ENCODE measurements at regions not wholly inside any gene's neighbourhood (a gene's known extent, or its start where the extent isn't known, plus 50 kb on each side); places are given as distances from the start of the nearest gene placed in this dataset.

DNA sequence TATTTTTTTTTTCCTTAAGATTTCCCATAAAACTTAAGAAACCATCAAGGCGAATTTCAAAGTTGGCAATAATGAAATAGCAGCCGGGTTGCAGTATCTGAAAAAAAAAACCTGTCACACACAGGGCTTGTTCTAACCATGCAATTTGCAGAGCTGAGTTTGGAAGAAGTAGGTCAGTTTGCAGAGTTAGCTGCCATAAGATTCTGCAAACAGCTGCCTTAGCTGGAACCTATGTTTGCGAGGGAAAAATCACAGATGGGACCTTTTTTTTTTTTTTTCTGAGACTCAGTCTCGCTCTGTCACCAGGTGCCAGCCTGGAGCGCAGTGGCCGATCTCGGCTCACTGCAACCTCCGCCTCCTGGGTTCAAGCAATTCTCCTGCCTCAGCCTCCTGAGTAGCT lies 98.5 kb upstream of the HS3ST4 start:
- TF ChIP-seq CTCF (IDR thresholded peaks at IDR 0.05) (no peak), POLR2A (IDR thresholded peaks at IDR 0.05) (no peak)
- Histone ChIP-seq H3K36me3 (ENCODE audit: low read depth, missing control alignments) (no peaks in the 10 kb centered on the region), H3K4me1 (no peaks in the 10 kb centered on the region), H3K4me3 (no peak overlapping the region), H3K27me3 (no peaks in the 10 kb centered on the region), H3K9me3 (no peaks in the 10 kb centered on the region), H3K27ac (no peak overlapping the region)
- WGBS, 2 donors: 80 to 88% methylated on average over 8 of the region's 8 CpGs
- intact Hi-C loops (cut with DNase I; ENCODE audit: low total_unique reads): no loop called here
- DNase-seq: no peak

- no peak overlapping the region for H3K27ac ChIP-seq
- H3K4me1 ChIP-seq: no peaks in the 10 kb centered on the region
- no peak overlapping the region for H3K4me3 ChIP-seq
- no peaks in the 10 kb centered on the region for H3K9me3 ChIP-seq
- WGBS, 2 donors: 67 to 71% methylated on average over 1 of the region's 1 CpG
- intact Hi-C loops (cut with DNase I; ENCODE audit: low total_unique reads): no loop called here
- TF ChIP-seq POLR2A (IDR thresholded peaks at IDR 0.05): no peak
- no peak for TF ChIP-seq CTCF (IDR thresholded peaks at IDR 0.05)
- DNase-seq: no peak
- H3K27me3 ChIP-seq: no peaks in the 10 kb centered on the region
- no peaks in the 10 kb centered on the region for H3K36me3 ChIP-seq (ENCODE audit: low read depth, missing control alignments)
Measured at GRCh38 chr16:25587783-25588182, 104.0 kb upstream of the HS3ST4 start.

DNA sequence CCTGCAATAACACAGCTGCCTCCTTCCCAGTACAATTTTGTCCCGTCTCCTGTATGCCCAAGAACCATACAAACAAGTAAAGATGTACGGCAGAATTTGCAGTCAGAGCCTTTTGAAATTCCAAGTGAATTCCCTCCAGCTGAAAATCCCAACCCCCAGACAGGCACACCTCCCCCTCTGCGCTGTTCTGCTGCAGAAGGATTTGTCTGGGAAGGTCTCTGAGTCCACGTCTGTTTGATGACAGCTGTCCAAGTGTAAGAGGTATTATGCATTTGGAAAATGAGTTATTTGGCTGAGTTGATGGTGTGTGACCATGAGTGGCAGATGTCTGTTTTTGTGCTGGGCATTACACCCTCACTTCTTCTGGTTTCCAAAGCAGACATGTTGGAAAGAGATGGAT lies 104.9 kb upstream of the HS3ST4 start:
- Histone ChIP-seq H3K9me3 (no peaks in the 10 kb centered on the region), H3K27me3 (no peaks in the 10 kb centered on the region), H3K27ac (no peak overlapping the region), H3K4me1 (no peaks in the 10 kb centered on the region), H3K4me3 (no peak overlapping the region), H3K36me3 (ENCODE audit: low read depth, missing control alignments) (no peaks in the 10 kb centered on the region)
- 64 to 68% methylated on average over 4 of the region's 4 CpGs for WGBS, 2 donors
- no peak for DNase-seq
- intact Hi-C loops (cut with DNase I; ENCODE audit: low total_unique reads): no loop called here
- no peak for TF ChIP-seq POLR2A (IDR thresholded peaks at IDR 0.05)

- DNase-seq: no peak
- H3K4me3 ChIP-seq: no peak overlapping the region
- H3K4me1 ChIP-seq: no peaks in the 10 kb centered on the region
- H3K27ac ChIP-seq: no peak overlapping the region
- H3K9me3 ChIP-seq: no peaks in the 10 kb centered on the region
- intact Hi-C loops (cut with DNase I; ENCODE audit: low total_unique reads): no loop called here
- H3K36me3 ChIP-seq (ENCODE audit: low read depth, missing control alignments): no peaks in the 10 kb centered on the region
- TF ChIP-seq CTCF (IDR thresholded peaks at IDR 0.05) (no peak), POLR2A (IDR thresholded peaks at IDR 0.05) (no peak)
- no peaks in the 10 kb centered on the region for H3K27me3 ChIP-seq
- WGBS, 2 donors: 86 to 88% methylated on average over 1 of the region's 1 CpG
Measured at GRCh38 chr16:25585526-25585925, 106.2 kb upstream of the HS3ST4 start.

DNA sequence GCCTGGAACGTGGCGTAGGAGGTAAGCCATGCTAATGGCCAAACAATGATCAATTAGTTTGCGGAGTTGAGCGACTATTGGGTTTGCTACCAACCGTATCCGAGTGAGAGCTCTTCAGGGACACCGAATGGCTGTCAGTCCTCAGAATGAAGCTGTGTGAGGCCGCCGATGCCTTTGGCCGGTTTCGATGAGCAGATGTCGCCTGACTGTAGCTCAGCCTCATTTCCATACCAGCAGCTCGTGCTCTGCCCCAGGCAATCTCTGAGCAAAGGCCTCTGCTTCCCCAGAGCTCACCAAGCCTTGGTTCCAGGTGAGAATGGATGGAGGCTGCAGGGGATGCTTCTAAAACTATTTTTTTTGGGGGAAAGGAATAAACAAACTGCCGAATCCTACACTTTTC lies 111.7 kb upstream of the HS3ST4 start:
- H3K4me1 ChIP-seq: no peaks in the 10 kb centered on the region
- DNase-seq: no peak
- no peak for TF ChIP-seq POLR2A (IDR thresholded peaks at IDR 0.05)
- no peak for TF ChIP-seq CTCF (IDR thresholded peaks at IDR 0.05)
- no peak overlapping the region for H3K4me3 ChIP-seq
- no peaks in the 10 kb centered on the region for H3K27me3 ChIP-seq
- no peaks in the 10 kb centered on the region for H3K9me3 ChIP-seq
- H3K27ac ChIP-seq: no peak overlapping the region
- no peaks in the 10 kb centered on the region for H3K36me3 ChIP-seq (ENCODE audit: low read depth, missing control alignments)
- 86 to 90% methylated on average over 14 of the region's 14 CpGs for WGBS, 2 donors
- intact Hi-C loops (cut with DNase I; ENCODE audit: low total_unique reads): no loop called here
